IPS DF 6.9 (cell line): ENCODE measurements at regions not wholly inside any gene's neighbourhood (a gene's known extent, or its start where the extent isn't known, plus 50 kb on each side); places are given as distances from the start of the nearest gene placed in this dataset.

Source experiments
- DNase-seq: peaks from one replicate; pipeline ENCODE4 v3.0.0-alpha.2; 2013; ENCODE audit warnings: low read depth, low spot score
- H3K27ac ChIP-seq: one replicate; pipeline ENCODE4 v1.5.1; 2013; ENCODE audit warnings: low read length, control low read depth
- H3K27me3 ChIP-seq: 2 replicates; pipeline ENCODE4 v1.6.1; 2013; ENCODE audit warnings: mild to moderate bottlenecking, low read length; ENCODE audit not compliant: control insufficient read depth, insufficient read depth
- H3K36me3 ChIP-seq: 2 replicates; pipeline ENCODE4 v1.6.1; 2013; ENCODE audit warnings: low read length; ENCODE audit not compliant: control insufficient read depth, insufficient read depth
- H3K4me1 ChIP-seq: 2 replicates; pipeline ENCODE4 v1.6.1; 2013; ENCODE audit warnings: low read length; ENCODE audit not compliant: control insufficient read depth, insufficient read depth
- H3K4me3 ChIP-seq: 2 replicates; pipeline ENCODE4 v1.5.1; 2013; ENCODE audit warnings: mild to moderate bottlenecking, low read length
- H3K9me3 ChIP-seq: 2 replicates; pipeline ENCODE4 v1.6.1; 2013; ENCODE audit warnings: low read length, inconsistent platforms; ENCODE audit not compliant: control insufficient read depth, insufficient read depth
- WGBS: extraction: QIAGEN DNeasy Blood & Tissue Kit; methylation state at CpG from one replicate; pipeline ENCODE4 v1.1.7; 2013; ENCODE audit warnings: mixed read lengths, missing lambda C conversion rate; ENCODE audit not compliant: insufficient read length, insufficient coverage; 5-methylcytosine and 5-hydroxymethylcytosine counted together

GRCh38 chr2:129880309-129880708 is 99.2 kb upstream of the RAB6C start:
- WGBS = no CpG with 5 or more reads among the region's 5 CpGs
- Histone ChIP-seq H3K36me3 (no peaks in the 10 kb centered on the region), H3K4me3 (no peak overlapping the region), H3K27ac (no peak overlapping the region), H3K9me3 (no peaks in the 10 kb centered on the region), H3K4me1 (no peaks in the 10 kb centered on the region; the same call in 1 of the 2 replicates), H3K27me3 (no peaks in the 10 kb centered on the region)
- DNase-seq = no peak

GRCh38 chr2:129880971-129881370 is 98.5 kb upstream of the RAB6C start:
- Histone ChIP-seq H3K27ac (no peak overlapping the region), H3K9me3 (no peaks in the 10 kb centered on the region), H3K4me3 (no peak overlapping the region), H3K27me3 (no peaks in the 10 kb centered on the region), H3K36me3 (no peaks in the 10 kb centered on the region), H3K4me1 (no peaks in the 10 kb centered on the region; the same call in 1 of the 2 replicates)
- no CpG with 5 or more reads among the region's 6 CpGs for WGBS
- DNase-seq = no peak

- H3K36me3 ChIP-seq = no peaks in the 10 kb centered on the region
- no peak overlapping the region for H3K4me3 ChIP-seq
- no peak for DNase-seq
- no CpG with 5 or more reads among the region's 4 CpGs for WGBS
- no peaks in the 10 kb centered on the region for H3K9me3 ChIP-seq
- no peaks in the 10 kb centered on the region for H3K27me3 ChIP-seq
- no peak overlapping the region for H3K27ac ChIP-seq
- H3K4me1 ChIP-seq = no peaks in the 10 kb centered on the region
These were observed 97.6 kb upstream of the RAB6C start for GRCh38 chr2:129881786-129882396.

- no peak for DNase-seq
- Histone ChIP-seq H3K4me3 (no peak overlapping the region), H3K27ac (no peak overlapping the region), H3K36me3 (no peaks in the 10 kb centered on the region), H3K9me3 (no peaks in the 10 kb centered on the region), H3K27me3 (no peaks in the 10 kb centered on the region), H3K4me1 (peaks cover 2% of the 10 kb centered on the region; the same call in 1 of the 2 replicates)
- WGBS = no CpG with 5 or more reads among the region's 6 CpGs
These were observed 97.0 kb upstream of the RAB6C start for GRCh38 chr2:129882476-129882875.

- DNase-seq = no peak
- Histone ChIP-seq H3K27me3 (no peaks in the 10 kb centered on the region), H3K9me3 (no peaks in the 10 kb centered on the region), H3K4me1 (peaks cover 3% of the 10 kb centered on the region; the same call in 1 of the 2 replicates), H3K4me3 (no peak overlapping the region), H3K36me3 (no peaks in the 10 kb centered on the region), H3K27ac (no peak overlapping the region)
- WGBS = no CpG with 5 or more reads among the region's 3 CpGs
These were observed 96.3 kb upstream of the RAB6C start for GRCh38 chr2:129883121-129883520.

GRCh38 chr2:129884221-129884786 is 95.2 kb upstream of the RAB6C start:
- DNase-seq = no peak
- H3K9me3 ChIP-seq = no peaks in the 10 kb centered on the region
- no peak overlapping the region for H3K27ac ChIP-seq
- no CpG with 5 or more reads among the region's 4 CpGs for WGBS
- no peaks in the 10 kb centered on the region for H3K27me3 ChIP-seq
- H3K4me3 ChIP-seq = no peak overlapping the region
- H3K36me3 ChIP-seq = no peaks in the 10 kb centered on the region
- H3K4me1 ChIP-seq = peaks cover 3% of the 10 kb centered on the region; the same call in 1 of the 2 replicates

- no CpG with 5 or more reads among the region's 5 CpGs for WGBS
- no peak for DNase-seq
- H3K27ac ChIP-seq = no peak overlapping the region
These were observed 93.7 kb upstream of the RAB6C start for GRCh38 chr2:129885735-129886134.

GRCh38 chr2:129887688-129888266 is 91.7 kb upstream of the RAB6C start:
- no CpG with 5 or more reads among the region's 3 CpGs for WGBS
- H3K4me1 ChIP-seq = peaks cover 3% of the 10 kb centered on the region; the same call in 1 of the 2 replicates
- no peaks in the 10 kb centered on the region for H3K36me3 ChIP-seq
- no peaks in the 10 kb centered on the region for H3K27me3 ChIP-seq
- DNase-seq = no peak
- no peaks in the 10 kb centered on the region for H3K9me3 ChIP-seq
- H3K27ac ChIP-seq = no peak overlapping the region
- no peak overlapping the region for H3K4me3 ChIP-seq

More at GRCh38 chr2:129885735-129886134, 93.7 kb upstream of the RAB6C start:
- H3K4me3 ChIP-seq = no peak overlapping the region
- no peaks in the 10 kb centered on the region for H3K9me3 ChIP-seq
- peaks cover 3% of the 10 kb centered on the region; the same call in 1 of the 2 replicates for H3K4me1 ChIP-seq
- H3K36me3 ChIP-seq = no peaks in the 10 kb centered on the region
- no peaks in the 10 kb centered on the region for H3K27me3 ChIP-seq

- H3K4me1 ChIP-seq = peaks cover 3% of the 10 kb centered on the region; the same call in 1 of the 2 replicates
- no peaks in the 10 kb centered on the region for H3K9me3 ChIP-seq
- no peaks in the 10 kb centered on the region for H3K27me3 ChIP-seq
- no peak overlapping the region for H3K27ac ChIP-seq
- H3K36me3 ChIP-seq = no peaks in the 10 kb centered on the region
- no CpG with 5 or more reads among the region's 4 CpGs for WGBS
- no peak for DNase-seq
- H3K4me3 ChIP-seq = no peak overlapping the region
These were observed 91.0 kb upstream of the RAB6C start for GRCh38 chr2:129888461-129888860.

GRCh38 chr2:129888896-129889295 is 90.6 kb upstream of the RAB6C start:
- Histone ChIP-seq H3K27ac (no peak overlapping the region), H3K9me3 (no peaks in the 10 kb centered on the region), H3K36me3 (no peaks in the 10 kb centered on the region), H3K27me3 (no peaks in the 10 kb centered on the region), H3K4me1 (peaks cover 3% of the 10 kb centered on the region; the same call in 1 of the 2 replicates), H3K4me3 (no peak overlapping the region)
- no peak for DNase-seq
- no CpG with 5 or more reads among the region's 2 CpGs for WGBS
